ENCODE measurements at regions not wholly inside any gene's neighbourhood (a gene's known extent, or its start where the extent isn't known, plus 50 kb on each side); places are given as distances from the start of the nearest gene placed in this dataset.

DNA sequence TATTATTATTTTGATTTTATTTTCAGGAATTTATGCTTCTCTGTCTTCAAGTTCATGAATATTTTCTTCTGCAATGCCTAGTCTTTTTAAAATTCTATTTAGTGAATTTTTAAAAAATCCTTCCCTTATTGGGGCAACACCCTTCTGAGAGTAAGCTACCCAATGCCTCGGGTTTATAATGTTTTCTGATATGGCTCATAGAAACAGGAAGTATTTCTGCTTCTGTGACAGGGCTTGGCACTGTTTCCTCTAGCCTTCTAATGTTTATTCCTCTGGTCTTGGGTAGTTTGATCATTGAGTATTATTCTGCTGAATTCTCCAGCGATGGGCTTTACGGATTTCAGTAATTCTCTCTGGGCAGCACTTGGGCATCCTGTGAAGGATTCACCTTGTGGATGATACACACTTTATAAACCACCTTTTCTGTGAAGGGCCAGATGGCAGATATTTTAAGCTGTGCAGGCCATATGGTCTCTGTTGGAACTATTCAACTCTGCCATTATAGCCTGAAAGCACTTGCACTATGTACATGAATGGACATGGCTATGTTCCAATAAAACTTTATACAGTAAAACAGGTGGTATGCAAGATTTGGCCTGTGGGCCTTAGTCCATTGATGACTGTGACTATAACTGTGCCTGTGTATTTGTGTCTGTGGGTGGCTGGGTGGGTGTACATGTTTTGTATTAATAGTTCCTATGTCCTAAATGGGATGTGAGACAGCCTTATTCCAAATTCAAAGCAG is 95.9 kb upstream of the FAT1 start:
- no peak overlapping the region for H2BK15ac ChIP-seq (ENCODE audit: low read length)
- FAIRE-seq (no peak), DNase-seq (ENCODE audit: low read depth in 1 of 2, low spot score in 2 of 2) (no peak)
- H3K27me3 ChIP-seq (replicated peaks in 1 of 4; ENCODE audit: control insufficient read depth in 3 of 4, extremely low read depth in 1 of 4, insufficient read depth in 3 of 4, low read length in 3 of 4): peaks cover 0 to 2% (median 0%) of the 10 kb centered on the region in 4 experiments; a peak in 1 of 7 replicates
- H2BK120ac ChIP-seq (replicated peaks; ENCODE audit: low read depth, low read length): no peak overlapping the region
- H3K4me2 ChIP-seq (ENCODE audit: insufficient read depth in 1 of 2, low read depth in 2 of 2, low read length in 2 of 2): no peak overlapping the region
- no peak overlapping the region for H3K4ac ChIP-seq (replicated peaks; ENCODE audit: insufficient read length, low read depth, low read length)
- H3K23me2 ChIP-seq (ENCODE audit: low read depth, low read length): no peaks in the 10 kb centered on the region
- POLR2A ChIA-PET (ENCODE audit: partially characterized antibody): no interaction called here
- no peak overlapping the region for H3K4me3 ChIP-seq (ENCODE audit: extremely low read depth in 1 of 4, insufficient read depth in 2 of 4, low read depth in 3 of 4, low read length in 4 of 4)
- no peaks in the 10 kb centered on the region for H3K9me3 ChIP-seq (ENCODE audit: insufficient read depth in 2 of 2, low read depth in 1 of 2, low read length in 1 of 2)
- H3K79me2 ChIP-seq (ENCODE audit: control insufficient read depth in 1 of 2, insufficient read depth in 2 of 2, low read length in 2 of 2): no peaks in the 10 kb centered on the region
- no peak overlapping the region for H2AFZ ChIP-seq (ENCODE audit: low read length)
- H4K20me1 ChIP-seq (replicated peaks in 1 of 2; ENCODE audit: control insufficient read depth in 1 of 2, insufficient read depth in 2 of 2, low read length in 2 of 2): no peaks in the 10 kb centered on the region
- H3K79me1 ChIP-seq (ENCODE audit: low read depth, low read length): no peaks in the 10 kb centered on the region
- H2BK12ac ChIP-seq (ENCODE audit: low read depth, low read length): no peak overlapping the region
- WGBS, 2 experiments (ENCODE audit: extremely low coverage in 1 of 2, insufficient coverage in 1 of 2, insufficient read length in 1 of 2, insufficient replicate concordance in 2 of 2, low coverage in 1 of 2, low lambda C conversion rate in 2 of 2, missing lambda C conversion rate in 1 of 2): 91% methylated on average over 3 of the region's 3 CpGs; no CpG with 5 or more reads in 1 of the 2 experiments
- H4K5ac ChIP-seq (ENCODE audit: insufficient read length, low read depth, low read length): no peak overlapping the region
- H2BK20ac ChIP-seq (ENCODE audit: low read length): no peak overlapping the region
- no peak overlapping the region for H3K14ac ChIP-seq (ENCODE audit: insufficient read length)
- H3K4me1 ChIP-seq (replicated peaks in 1 of 4; ENCODE audit: control insufficient read depth in 3 of 4, insufficient read depth in 4 of 4, low read length in 3 of 4): no peaks in the 10 kb centered on the region
- H4K8ac ChIP-seq (ENCODE audit: extremely low read depth, insufficient read depth, low read length): no peak overlapping the region
- H3K18ac ChIP-seq (ENCODE audit: extremely low read depth, low read length): no peak overlapping the region
- no peak overlapping the region for H4K91ac ChIP-seq (replicated peaks; ENCODE audit: insufficient read length, low read length)
- no peak overlapping the region for H3K9ac ChIP-seq (replicated peaks in 1 of 4; ENCODE audit: extremely low read depth in 1 of 4, low read depth in 3 of 4, low read length in 3 of 4)
- no peak overlapping the region for H3K27ac ChIP-seq (ENCODE audit: low read depth, low read length)
- H2AK5ac ChIP-seq (ENCODE audit: low read depth, low read length): no peak overlapping the region
- no peak overlapping the region for H3K23ac ChIP-seq (ENCODE audit: insufficient read length)
- no peak overlapping the region for H2BK5ac ChIP-seq (ENCODE audit: low read depth, low read length)
- CTCF ChIA-PET (ENCODE audit: partially characterized antibody): no interaction called here
- no peak overlapping the region for H3K56ac ChIP-seq (replicated peaks; ENCODE audit: insufficient read length, low read depth, low read length)
- no peaks in the 10 kb centered on the region for H3K36me3 ChIP-seq (ENCODE audit: control insufficient read depth in 2 of 4, insufficient read depth in 4 of 4, low read length in 3 of 4)
- TF ChIP-seq CEBPB (IDR thresholded peaks at IDR 0.05; ENCODE audit: low read depth, low read length) (no peak), SIN3A (conservative IDR thresholded peaks at IDR 0.05 in 1 of 2, IDR thresholded peaks at IDR 0.05 in 1 of 2; ENCODE audit: low read depth in 1 of 2, low read length in 2 of 2) (no peak), EGR1 (IDR thresholded peaks at IDR 0.05; ENCODE audit: borderline replicate concordance, low read depth, low read length) (no peak), SIRT6 (IDR thresholded peaks at IDR 0.05; ENCODE audit: low read length) (no peak)
- TF ChIP-seq, protein P1, sequence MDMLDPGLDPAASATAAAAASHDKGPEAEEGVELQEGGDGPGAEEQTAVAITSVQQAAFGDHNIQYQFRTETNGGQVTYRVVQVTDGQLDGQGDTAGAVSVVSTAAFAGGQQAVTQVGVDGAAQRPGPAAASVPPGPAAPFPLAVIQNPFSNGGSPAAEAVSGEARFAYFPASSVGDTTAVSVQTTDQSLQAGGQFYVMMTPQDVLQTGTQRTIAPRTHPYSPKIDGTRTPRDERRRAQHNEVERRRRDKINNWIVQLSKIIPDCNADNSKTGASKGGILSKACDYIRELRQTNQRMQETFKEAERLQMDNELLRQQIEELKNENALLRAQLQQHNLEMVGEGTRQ (IDR thresholded peaks at IDR 0.05; ENCODE audit: low read length): no peak

All from H1 (cell line).